ENCODE measurements at regions not wholly inside any gene's neighbourhood (a gene's known extent, or its start where the extent isn't known, plus 50 kb on each side); places are given as distances from the start of the nearest gene placed in this dataset.

DNA sequence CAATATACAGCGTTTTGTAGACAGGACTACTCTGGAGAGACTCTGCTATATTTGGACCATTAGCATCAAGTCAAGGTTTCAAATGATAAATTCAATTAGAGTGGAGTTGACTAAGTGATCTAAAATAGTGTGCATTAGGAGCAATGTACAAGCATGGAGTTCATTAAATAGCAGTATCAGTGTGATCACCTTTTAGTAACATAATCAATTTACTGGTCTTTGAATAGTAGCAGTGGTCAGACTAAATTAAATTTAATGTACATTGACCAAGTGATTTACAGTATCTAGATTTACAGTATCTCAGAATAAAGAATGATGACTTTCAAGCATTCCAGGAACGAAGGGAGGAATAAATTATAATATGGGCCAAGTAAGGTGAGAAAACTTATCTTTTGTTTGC is 489.6 kb upstream of the ADGRL4 start:
- TF ChIP-seq, protein P1, sequence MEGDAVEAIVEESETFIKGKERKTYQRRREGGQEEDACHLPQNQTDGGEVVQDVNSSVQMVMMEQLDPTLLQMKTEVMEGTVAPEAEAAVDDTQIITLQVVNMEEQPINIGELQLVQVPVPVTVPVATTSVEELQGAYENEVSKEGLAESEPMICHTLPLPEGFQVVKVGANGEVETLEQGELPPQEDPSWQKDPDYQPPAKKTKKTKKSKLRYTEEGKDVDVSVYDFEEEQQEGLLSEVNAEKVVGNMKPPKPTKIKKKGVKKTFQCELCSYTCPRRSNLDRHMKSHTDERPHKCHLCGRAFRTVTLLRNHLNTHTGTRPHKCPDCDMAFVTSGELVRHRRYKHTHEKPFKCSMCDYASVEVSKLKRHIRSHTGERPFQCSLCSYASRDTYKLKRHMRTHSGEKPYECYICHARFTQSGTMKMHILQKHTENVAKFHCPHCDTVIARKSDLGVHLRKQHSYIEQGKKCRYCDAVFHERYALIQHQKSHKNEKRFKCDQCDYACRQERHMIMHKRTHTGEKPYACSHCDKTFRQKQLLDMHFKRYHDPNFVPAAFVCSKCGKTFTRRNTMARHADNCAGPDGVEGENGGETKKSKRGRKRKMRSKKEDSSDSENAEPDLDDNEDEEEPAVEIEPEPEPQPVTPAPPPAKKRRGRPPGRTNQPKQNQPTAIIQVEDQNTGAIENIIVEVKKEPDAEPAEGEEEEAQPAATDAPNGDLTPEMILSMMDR (IDR thresholded peaks at IDR 0.05): no peak
- no peak for TF ChIP-seq POLR2AphosphoS5 (IDR thresholded peaks at IDR 0.05)

Data from sigmoid colon (tissue), 4 donors.